ENCODE measurements at regions not wholly inside any gene's neighbourhood (a gene's known extent, or its start where the extent isn't known, plus 50 kb on each side); places are given as distances from the start of the nearest gene placed in this dataset.

- Histone ChIP-seq H3K9ac (ENCODE audit: low read length) (no peak overlapping the region), H3K27ac (ENCODE audit: low read length) (no peak overlapping the region), H3K4me2 (ENCODE audit: low read length) (no peak overlapping the region), H3K36me3 (ENCODE audit: insufficient read depth, low read length) (no peaks in the 10 kb centered on the region), H3K4me3 (ENCODE audit: low read length) (no peak overlapping the region), H3K9me3 (ENCODE audit: low read length) (no peaks in the 10 kb centered on the region), H3K27me3 (ENCODE audit: insufficient read depth, low read depth, low read length) (no peaks in the 10 kb centered on the region), H2AFZ (ENCODE audit: low read depth, low read length) (no peak overlapping the region), H3F3A (ENCODE audit: insufficient read depth, low read length, poor library complexity, severe bottlenecking) (no peaks in the 10 kb centered on the region), H4K20me1 (ENCODE audit: insufficient read depth) (no peaks in the 10 kb centered on the region), H3K79me2 (replicated peaks; ENCODE audit: insufficient read depth, low read length) (no peaks in the 10 kb centered on the region), H3K9me2 (ENCODE audit: insufficient read depth, low read length) (no peaks in the 10 kb centered on the region)
- no peak for TF ChIP-seq MXI1 (conservative IDR thresholded peaks at IDR 0.05; ENCODE audit: poor library complexity, severe bottlenecking)
- no peak for TF ChIP-seq EZH2 (IDR thresholded peaks at IDR 0.05; ENCODE audit: borderline replicate concordance, insufficient read depth, low read length, poor library complexity, severe bottlenecking)
- TF ChIP-seq SMC3 (conservative IDR thresholded peaks at IDR 0.05; ENCODE audit: poor library complexity): no peak
- no peak for TF ChIP-seq REST (IDR thresholded peaks at IDR 0.05; ENCODE audit: borderline replicate concordance)
- no peak for TF ChIP-seq POLR2AphosphoS5 (IDR thresholded peaks at IDR 0.05)
- TF ChIP-seq EP300 (conservative IDR thresholded peaks at IDR 0.05; ENCODE audit: poor library complexity, severe bottlenecking): no peak
- TF ChIP-seq TAF1 (IDR thresholded peaks at IDR 0.05; ENCODE audit: low read depth): no peak
- TF ChIP-seq CTCF (IDR thresholded peaks at IDR 0.05; ENCODE audit: poor library complexity, severe bottlenecking): no peak
- no peak for TF ChIP-seq RAD21 (conservative IDR thresholded peaks at IDR 0.05)
Measured at GRCh38 chr1:29801003-29801402, 564.7 kb downstream of the PTPRU start.

- no peak overlapping the region for H3K4me3 ChIP-seq (ENCODE audit: low read length)
- no peaks in the 10 kb centered on the region for H3K36me3 ChIP-seq (ENCODE audit: insufficient read depth, low read length)
- no peaks in the 10 kb centered on the region for H3K9me3 ChIP-seq (ENCODE audit: low read length)
- no peak overlapping the region for H3K4me2 ChIP-seq (ENCODE audit: low read length)
- no peak overlapping the region for H3K27ac ChIP-seq (ENCODE audit: low read length)
- no peaks in the 10 kb centered on the region for H3K27me3 ChIP-seq (ENCODE audit: insufficient read depth, low read depth, low read length)
- no peaks in the 10 kb centered on the region for H4K20me1 ChIP-seq (ENCODE audit: insufficient read depth)
- no peaks in the 10 kb centered on the region for H3F3A ChIP-seq (ENCODE audit: insufficient read depth, low read length, poor library complexity, severe bottlenecking)
- no peak overlapping the region for H3K9ac ChIP-seq (ENCODE audit: low read length)
- no peak overlapping the region for H2AFZ ChIP-seq (ENCODE audit: low read depth, low read length)
- TF ChIP-seq EP300 (conservative IDR thresholded peaks at IDR 0.05; ENCODE audit: poor library complexity, severe bottlenecking) (no peak), CTCF (IDR thresholded peaks at IDR 0.05; ENCODE audit: poor library complexity, severe bottlenecking) (no peak), POLR2AphosphoS5 (IDR thresholded peaks at IDR 0.05) (no peak), EZH2 (IDR thresholded peaks at IDR 0.05; ENCODE audit: borderline replicate concordance, insufficient read depth, low read length, poor library complexity, severe bottlenecking) (no peak), MXI1 (conservative IDR thresholded peaks at IDR 0.05; ENCODE audit: poor library complexity, severe bottlenecking) (no peak), SMC3 (conservative IDR thresholded peaks at IDR 0.05; ENCODE audit: poor library complexity) (no peak), RAD21 (conservative IDR thresholded peaks at IDR 0.05) (no peak), TAF1 (IDR thresholded peaks at IDR 0.05; ENCODE audit: low read depth) (no peak), REST (IDR thresholded peaks at IDR 0.05; ENCODE audit: borderline replicate concordance) (no peak)
- H3K79me2 ChIP-seq (replicated peaks; ENCODE audit: insufficient read depth, low read length): no peaks in the 10 kb centered on the region
- H3K9me2 ChIP-seq (ENCODE audit: insufficient read depth, low read length): no peaks in the 10 kb centered on the region
Measured at GRCh38 chr1:29800522-29800956, 564.2 kb downstream of the PTPRU start.

All from neural cell (in vitro differentiated cells).